ENCODE measurements at regions not wholly inside any gene's neighbourhood (a gene's known extent, or its start where the extent isn't known, plus 50 kb on each side); places are given as distances from the start of the nearest gene placed in this dataset.

- no peak overlapping the region for H3K27ac Mint-ChIP-seq
- no peak for DNase-seq
- H3K9me3 Mint-ChIP-seq, result peaks cover 16% of the 10 kb centered on the region
- H3K36me3 Mint-ChIP-seq (ENCODE audit: low read depth), result no peaks in the 10 kb centered on the region
- ChIA-PET POLR2A (no interaction called here), CTCF (no interaction called here)
- H3K27me3 Mint-ChIP-seq, result no peaks in the 10 kb centered on the region
- H3K4me1 Mint-ChIP-seq, result no peaks in the 10 kb centered on the region
- no peak overlapping the region for H3K4me3 Mint-ChIP-seq
These were observed 756.6 kb upstream of the GCFC2 start for GRCh38 chr2:76467326-76467725.

- CTCF ChIA-PET, result no interaction called here
These were observed 753.6 kb upstream of the GCFC2 start for GRCh38 chr2:76464310-76464709.

GRCh38 chr2:76461431-76461830 lies 750.7 kb upstream of the GCFC2 start:
- Mint-ChIP-seq H3K27me3 (no peaks in the 10 kb centered on the region), H3K4me1 (no peaks in the 10 kb centered on the region), H3K27ac (no peak overlapping the region), H3K9me3 (peaks cover 7% of the 10 kb centered on the region), H3K36me3 (ENCODE audit: low read depth) (no peaks in the 10 kb centered on the region), H3K4me3 (no peak overlapping the region)
- POLR2A ChIA-PET, result no interaction called here
- CTCF ChIA-PET, result no interaction called here
- DNase-seq, result no peak

More at GRCh38 chr2:76464310-76464709, 753.6 kb upstream of the GCFC2 start:
- Mint-ChIP-seq H3K27me3 (no peaks in the 10 kb centered on the region), H3K9me3 (peaks cover 13% of the 10 kb centered on the region), H3K36me3 (ENCODE audit: low read depth) (no peaks in the 10 kb centered on the region), H3K27ac (no peak overlapping the region), H3K4me1 (no peaks in the 10 kb centered on the region), H3K4me3 (no peak overlapping the region)
- POLR2A ChIA-PET, result no interaction called here
- no peak for DNase-seq

GRCh38 chr2:76455910-76456309 lies 745.2 kb upstream of the GCFC2 start:
- CTCF ChIA-PET, result no interaction called here
- DNase-seq, result no peak
- Mint-ChIP-seq H3K9me3 (no peaks in the 10 kb centered on the region), H3K27ac (no peak overlapping the region), H3K4me1 (no peaks in the 10 kb centered on the region), H3K4me3 (no peak overlapping the region), H3K27me3 (no peaks in the 10 kb centered on the region), H3K36me3 (ENCODE audit: low read depth) (no peaks in the 10 kb centered on the region)
- POLR2A ChIA-PET, result no interaction called here

GRCh38 chr2:76450024-76450475 lies 739.3 kb upstream of the GCFC2 start:
- Mint-ChIP-seq H3K27ac (no peak overlapping the region), H3K4me3 (no peak overlapping the region), H3K27me3 (no peaks in the 10 kb centered on the region), H3K4me1 (no peaks in the 10 kb centered on the region), H3K9me3 (no peaks in the 10 kb centered on the region), H3K36me3 (ENCODE audit: low read depth) (no peaks in the 10 kb centered on the region)
- POLR2A ChIA-PET, result no interaction called here
- CTCF ChIA-PET, result no interaction called here
- no peak for DNase-seq

- CTCF ChIA-PET, result no interaction called here
- Mint-ChIP-seq H3K36me3 (ENCODE audit: low read depth) (no peaks in the 10 kb centered on the region), H3K27ac (no peak overlapping the region), H3K4me1 (no peaks in the 10 kb centered on the region), H3K27me3 (no peaks in the 10 kb centered on the region), H3K9me3 (no peaks in the 10 kb centered on the region), H3K4me3 (no peak overlapping the region)
- DNase-seq, result no peak
- POLR2A ChIA-PET, result no interaction called here
These were observed 738.2 kb upstream of the GCFC2 start for GRCh38 chr2:76448956-76449355.

- no peak for DNase-seq
- Mint-ChIP-seq H3K36me3 (ENCODE audit: low read depth) (no peaks in the 10 kb centered on the region), H3K27me3 (no peaks in the 10 kb centered on the region), H3K27ac (no peak overlapping the region), H3K4me3 (no peak overlapping the region), H3K4me1 (no peaks in the 10 kb centered on the region), H3K9me3 (peaks cover 2% of the 10 kb centered on the region)
- POLR2A ChIA-PET, result no interaction called here
- CTCF ChIA-PET, result no interaction called here
These were observed 736.6 kb upstream of the GCFC2 start for GRCh38 chr2:76447294-76447693.

GRCh38 chr2:76446872-76447271 lies 736.2 kb upstream of the GCFC2 start:
- Mint-ChIP-seq H3K4me3 (no peak overlapping the region), H3K27ac (no peak overlapping the region), H3K4me1 (no peaks in the 10 kb centered on the region), H3K9me3 (peaks cover 2% of the 10 kb centered on the region), H3K36me3 (ENCODE audit: low read depth) (no peaks in the 10 kb centered on the region), H3K27me3 (no peaks in the 10 kb centered on the region)
- POLR2A ChIA-PET, result no interaction called here
- no peak for DNase-seq
- CTCF ChIA-PET, result no interaction called here

GRCh38 chr2:76445880-76446279 lies 735.2 kb upstream of the GCFC2 start:
- Mint-ChIP-seq H3K4me3 (no peak overlapping the region), H3K9me3 (peaks cover 2% of the 10 kb centered on the region), H3K27me3 (no peaks in the 10 kb centered on the region), H3K36me3 (ENCODE audit: low read depth) (no peaks in the 10 kb centered on the region), H3K4me1 (no peaks in the 10 kb centered on the region), H3K27ac (no peak overlapping the region)
- DNase-seq, result no peak
- POLR2A ChIA-PET, result no interaction called here
- CTCF ChIA-PET, result no interaction called here

- Mint-ChIP-seq H3K4me1 (no peaks in the 10 kb centered on the region), H3K27me3 (no peaks in the 10 kb centered on the region), H3K36me3 (ENCODE audit: low read depth) (no peaks in the 10 kb centered on the region), H3K27ac (no peak overlapping the region), H3K4me3 (no peak overlapping the region), H3K9me3 (peaks cover 2% of the 10 kb centered on the region)
- DNase-seq, result no peak
- ChIA-PET CTCF (no interaction called here), POLR2A (no interaction called here)
These were observed 734.0 kb upstream of the GCFC2 start for GRCh38 chr2:76444732-76445131.

GRCh38 chr2:76437564-76437963 lies 726.8 kb upstream of the GCFC2 start:
- CTCF ChIA-PET, result no interaction called here
- H3K36me3 Mint-ChIP-seq (ENCODE audit: low read depth), result no peaks in the 10 kb centered on the region
- no peak overlapping the region for H3K4me3 Mint-ChIP-seq
- H3K27me3 Mint-ChIP-seq, result no peaks in the 10 kb centered on the region
- POLR2A ChIA-PET, result no interaction called here
- H3K9me3 Mint-ChIP-seq, result peaks cover 4% of the 10 kb centered on the region
- H3K27ac Mint-ChIP-seq, result no peak overlapping the region
- no peaks in the 10 kb centered on the region for H3K4me1 Mint-ChIP-seq
- no peak for DNase-seq

- POLR2A ChIA-PET, result no interaction called here
- no peak overlapping the region for H3K4me3 Mint-ChIP-seq
These were observed 718.7 kb upstream of the GCFC2 start for GRCh38 chr2:76429374-76429773.

GRCh38 chr2:76427452-76427851 lies 716.7 kb upstream of the GCFC2 start:
- ChIA-PET CTCF (no interaction called here), POLR2A (no interaction called here)
- DNase-seq, result no peak
- Mint-ChIP-seq H3K4me1 (no peaks in the 10 kb centered on the region), H3K36me3 (ENCODE audit: low read depth) (no peaks in the 10 kb centered on the region), H3K4me3 (no peak overlapping the region), H3K27me3 (no peaks in the 10 kb centered on the region), H3K9me3 (peaks cover 12% of the 10 kb centered on the region), H3K27ac (no peak overlapping the region)

More at GRCh38 chr2:76429374-76429773, 718.7 kb upstream of the GCFC2 start:
- DNase-seq, result no peak
- H3K9me3 Mint-ChIP-seq, result peaks cover 12% of the 10 kb centered on the region
- no peaks in the 10 kb centered on the region for H3K27me3 Mint-ChIP-seq
- H3K27ac Mint-ChIP-seq, result no peak overlapping the region
- no peaks in the 10 kb centered on the region for H3K4me1 Mint-ChIP-seq
- CTCF ChIA-PET, result no interaction called here
- no peaks in the 10 kb centered on the region for H3K36me3 Mint-ChIP-seq (ENCODE audit: low read depth)

- CTCF ChIA-PET, result no interaction called here
- Mint-ChIP-seq H3K27me3 (no peaks in the 10 kb centered on the region), H3K9me3 (peaks cover 5% of the 10 kb centered on the region), H3K4me1 (no peaks in the 10 kb centered on the region), H3K4me3 (no peak overlapping the region), H3K36me3 (ENCODE audit: low read depth) (no peaks in the 10 kb centered on the region), H3K27ac (no peak overlapping the region)
- no peak for DNase-seq
- POLR2A ChIA-PET, result no interaction called here
These were observed 705.1 kb upstream of the GCFC2 start for GRCh38 chr2:76415821-76416220.

- H3K27me3 Mint-ChIP-seq, result no peaks in the 10 kb centered on the region
- ChIA-PET POLR2A (no interaction called here), CTCF (no interaction called here)
- H3K9me3 Mint-ChIP-seq, result peaks cover 4% of the 10 kb centered on the region
- H3K4me3 Mint-ChIP-seq, result no peak overlapping the region
- H3K27ac Mint-ChIP-seq, result no peak overlapping the region
- no peaks in the 10 kb centered on the region for H3K36me3 Mint-ChIP-seq (ENCODE audit: low read depth)
- no peak for DNase-seq
- no peaks in the 10 kb centered on the region for H3K4me1 Mint-ChIP-seq
These were observed 702.7 kb upstream of the GCFC2 start for GRCh38 chr2:76413436-76413835.

All from activated CD4-positive, alpha-beta memory T cell treated with anti-CD3 and anti-CD28 coated beads, Interleukin-2, amount 10 ng/mL, durations not matched to agents 7 days and 5 days (primary cell).